TTC549 (cell line): ENCODE measurements at regions not wholly inside any gene's neighbourhood (a gene's known extent, or its start where the extent isn't known, plus 50 kb on each side); places are given as distances from the start of the nearest gene placed in this dataset.
"Not testable (repeated sequence)": the region's sequence is repeated elsewhere in the genome, so short reads cannot be mapped to it uniquely, and the experiment has no call there.

Source experiments
- FAIRE-seq: peaks from 2 replicates; lab custom pipeline; 2012; peaks lifted over from hg19 to GRCh38; lab: Jason Lieb, UNC

GRCh38 chr2:226320076-226320948 is 479.3 kb downstream of the IRS1 start:
- FAIRE-seq: no peak

GRCh38 chr2:226317970-226318369 is 481.6 kb downstream of the IRS1 start:
- FAIRE-seq: no peak

- FAIRE-seq: no peak
These were observed 486.6 kb downstream of the IRS1 start for GRCh38 chr2:226313060-226313459.

GRCh38 chr2:226312155-226312554 is 487.5 kb downstream of the IRS1 start:
- no peak for FAIRE-seq

GRCh38 chr2:226310146-226310545 is 489.5 kb downstream of the IRS1 start:
- no peak for FAIRE-seq

- no peak for FAIRE-seq
These were observed 490.6 kb downstream of the IRS1 start for GRCh38 chr2:226308986-226309385.

- FAIRE-seq: no peak
These were observed 491.3 kb downstream of the IRS1 start for GRCh38 chr2:226308323-226308680.

- no peak for FAIRE-seq
These were observed 491.9 kb downstream of the IRS1 start for GRCh38 chr2:226307487-226308322.

GRCh38 chr2:226306969-226307368 is 492.7 kb downstream of the IRS1 start:
- no peak for FAIRE-seq

- no peak for FAIRE-seq
These were observed 495.3 kb downstream of the IRS1 start for GRCh38 chr2:226304308-226304707.

GRCh38 chr2:226303707-226304106 is 495.9 kb downstream of the IRS1 start:
- FAIRE-seq: no peak

- no peak for FAIRE-seq
These were observed 499.3 kb downstream of the IRS1 start for GRCh38 chr2:226300196-226300886.

- FAIRE-seq: no peak
These were observed 499.8 kb downstream of the IRS1 start for GRCh38 chr2:226299771-226300170.

GRCh38 chr2:226295681-226296080 is 503.9 kb downstream of the IRS1 start:
- no peak for FAIRE-seq

GRCh38 chr2:226295123-226295522 is 504.5 kb downstream of the IRS1 start:
- FAIRE-seq: no peak

GRCh38 chr2:226291281-226291680 is 508.3 kb downstream of the IRS1 start:
- not testable (repeated sequence) for FAIRE-seq

GRCh38 chr2:226286916-226287315 is 512.7 kb downstream of the IRS1 start:
- FAIRE-seq: no peak

GRCh38 chr2:226283796-226284195 is 515.8 kb downstream of the IRS1 start:
- FAIRE-seq: no peak

GRCh38 chr2:226282151-226282550 is 517.5 kb downstream of the IRS1 start:
- FAIRE-seq: no peak

GRCh38 chr2:226280136-226280535 is 519.5 kb downstream of the IRS1 start:
- FAIRE-seq: not testable (repeated sequence)

- no peak for FAIRE-seq
These were observed 524.4 kb downstream of the IRS1 start for GRCh38 chr2:226275215-226275614.

- no peak for FAIRE-seq
These were observed 525.5 kb downstream of the IRS1 start for GRCh38 chr2:226274143-226274542.

GRCh38 chr2:226273440-226273839 is 526.2 kb downstream of the IRS1 start:
- no peak for FAIRE-seq
